COR-L47 (cell line): ENCODE measurements at regions not wholly inside any gene's neighbourhood (a gene's known extent, or its start where the extent isn't known, plus 50 kb on each side); places are given as distances from the start of the nearest gene placed in this dataset.
A peak's percentile ranks its signal among the peaks of the same experiment; 100 is the strongest.
"Not testable (repeated sequence)": the region's sequence is repeated elsewhere in the genome, so short reads cannot be mapped to it uniquely, and the experiment has no call there.

Experiments used
- DNase-seq: peaks from one replicate; lab custom pipeline; 2025; lab: John Stamatoyannopoulos, UW

DNA sequence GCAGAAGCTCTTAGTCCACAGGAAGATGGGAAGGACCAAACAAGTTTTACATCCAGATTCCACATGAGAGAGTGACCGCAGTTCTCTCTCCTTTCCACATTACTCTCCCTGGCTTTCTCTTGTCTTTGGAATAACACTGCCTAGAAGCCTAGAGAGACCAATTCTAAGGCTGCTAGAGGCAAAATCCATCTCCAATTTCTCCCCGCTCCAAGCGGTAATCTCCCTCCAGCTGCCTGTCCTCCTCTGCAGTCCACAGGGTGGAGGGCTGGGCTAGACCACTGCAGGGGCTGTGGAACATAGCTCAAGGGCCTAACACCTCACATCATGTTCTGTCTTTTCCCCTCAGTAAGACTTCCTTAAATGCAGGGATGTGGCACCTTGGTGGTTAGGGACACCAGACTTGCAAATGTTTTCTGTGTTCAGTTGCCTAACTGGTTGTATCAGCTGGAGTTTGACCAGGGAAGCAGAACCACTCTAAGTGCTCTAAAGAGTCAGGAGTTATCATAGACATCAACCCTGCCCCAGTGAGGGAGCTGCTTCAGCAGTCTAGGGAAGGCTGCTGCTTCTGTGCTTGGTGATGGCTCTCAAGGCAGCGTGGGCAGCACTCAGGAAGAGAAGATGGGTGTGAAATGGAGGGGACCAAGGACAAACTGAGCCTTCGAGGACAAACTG, 423.1 kb downstream of the BCOR start:
- DNase-seq: no peak

DNA sequence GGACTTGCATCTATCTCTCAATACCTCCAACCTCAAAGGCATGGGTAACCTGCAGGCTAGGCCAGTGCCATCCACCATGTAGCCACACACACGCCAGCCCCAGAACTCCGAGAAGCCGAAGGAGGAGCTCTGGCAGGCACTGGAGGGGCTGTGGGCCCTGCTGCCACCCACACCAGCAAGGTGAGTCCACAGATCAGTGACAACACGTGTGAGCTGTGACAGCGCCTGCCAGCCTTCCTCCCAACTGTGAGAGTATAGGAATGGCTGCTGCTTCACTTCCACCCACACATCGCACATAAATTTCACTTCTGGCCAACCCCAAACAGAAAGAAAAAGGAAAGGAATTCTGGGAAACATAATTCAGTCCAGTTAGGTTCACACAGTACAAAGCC, 422.6 kb downstream of the BCOR start:
- DNase-seq: no peak

DNA sequence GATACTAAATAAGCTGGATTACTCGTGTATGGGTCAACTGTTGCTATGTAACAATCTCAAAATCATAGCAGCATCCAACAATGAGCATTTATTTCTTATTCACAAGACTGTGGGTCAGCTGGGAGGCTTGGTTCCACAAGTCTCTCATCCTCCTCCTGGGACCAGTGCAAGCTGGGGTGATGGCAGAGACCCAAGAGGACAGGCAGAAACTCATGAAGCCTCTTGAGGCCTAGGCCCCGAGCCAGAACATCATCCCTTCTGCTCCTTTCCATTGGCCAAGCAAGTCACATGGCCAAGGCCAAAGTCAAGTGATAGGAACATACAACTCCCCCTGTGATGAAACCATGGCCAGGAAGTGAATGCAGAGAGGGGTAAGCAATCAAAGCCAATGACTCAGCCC, 422.1 kb downstream of the BCOR start:
- DNase-seq: no peak

- no peak for DNase-seq
These were observed 421.3 kb downstream of the BCOR start for GRCh38 chrX:39676434-39676833.

- DNase-seq: no peak
These were observed 420.2 kb downstream of the BCOR start for GRCh38 chrX:39677585-39677977.

DNA sequence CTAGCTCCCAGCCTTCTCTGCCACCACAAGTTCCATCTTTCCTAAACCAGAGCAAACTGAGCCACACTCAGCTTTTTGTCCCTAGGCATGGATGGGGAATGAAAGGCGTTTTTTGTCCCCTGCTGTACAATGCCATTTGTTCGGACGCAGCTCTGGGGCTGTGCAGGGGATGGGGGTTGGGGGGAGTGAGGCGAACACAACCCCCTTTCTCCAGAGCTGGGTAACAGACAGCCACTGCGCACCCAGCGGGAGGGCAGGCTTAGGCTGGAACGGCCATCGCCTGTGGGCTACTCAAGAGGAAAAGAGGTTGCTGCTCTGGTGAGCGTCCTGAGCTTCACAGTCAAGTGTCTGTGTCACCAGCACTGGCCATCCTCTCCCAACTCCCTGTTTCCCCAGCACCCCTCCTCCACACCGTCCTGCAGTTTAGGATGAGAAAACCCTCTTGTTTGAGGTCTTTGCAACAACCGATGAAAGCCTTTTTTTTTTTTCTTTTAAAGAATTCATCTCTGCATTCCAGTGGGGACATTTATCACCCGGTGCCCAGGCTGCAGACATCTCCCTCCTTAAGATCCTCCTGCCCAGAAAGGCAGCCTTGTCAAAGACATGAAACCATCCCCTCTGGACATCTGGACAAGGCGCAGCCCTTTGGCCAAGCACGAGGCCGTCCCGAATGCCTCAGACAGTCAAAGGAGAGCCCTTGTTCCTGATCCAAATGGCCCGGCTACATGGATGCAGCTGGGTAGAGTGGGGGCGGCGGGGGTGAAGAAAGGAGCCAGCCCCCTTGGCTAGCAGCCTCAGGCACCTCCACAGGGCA, 419.6 kb downstream of the BCOR start:
- DNase-seq: no peak

GRCh38 chrX:39678914-39679313, 418.8 kb downstream of the BCOR start:
- DNase-seq: no peak

GRCh38 chrX:39679497-39680157, 418.1 kb downstream of the BCOR start:
- no peak for DNase-seq

- no peak for DNase-seq
These were observed 415.9 kb downstream of the BCOR start for GRCh38 chrX:39681885-39682284.

DNA sequence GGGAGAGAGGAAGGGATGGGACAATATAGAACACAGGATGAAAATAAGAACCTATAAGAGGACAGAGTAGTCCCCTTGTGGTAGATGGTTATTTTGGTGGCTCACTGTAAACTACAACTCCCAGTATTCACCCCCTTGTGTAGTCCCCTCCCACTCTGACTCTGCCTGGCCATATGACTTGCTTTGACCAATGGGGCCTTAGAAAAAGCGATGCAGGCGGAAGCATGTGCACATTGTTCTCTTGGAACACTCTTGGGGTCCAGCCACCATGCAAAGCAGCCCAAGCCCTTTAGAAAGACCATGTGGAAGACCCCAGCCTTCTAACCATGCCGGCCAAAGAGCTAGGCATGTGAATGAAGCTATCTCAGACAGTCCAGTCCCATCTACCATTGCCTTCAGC, 415.0 kb downstream of the BCOR start:
- no peak for DNase-seq

DNA sequence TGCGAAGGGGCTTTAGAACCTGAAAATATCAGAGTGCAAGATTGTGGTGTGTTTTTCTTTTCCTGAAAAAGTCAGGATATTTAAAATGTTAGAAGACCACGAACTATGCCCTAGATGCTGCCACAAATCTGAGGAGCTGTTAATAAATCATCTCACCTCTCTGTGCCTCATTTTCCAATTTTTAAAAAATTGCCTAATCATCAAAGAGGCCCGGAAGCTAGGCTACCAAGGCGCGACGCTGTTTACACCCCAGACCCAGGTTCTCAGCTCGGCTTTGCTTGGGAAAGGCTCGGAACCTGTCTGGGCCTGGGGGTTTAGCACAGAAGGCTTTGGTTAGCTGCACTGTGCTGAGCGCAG, 409.6 kb downstream of the BCOR start:
- DNase-seq: no peak

DNA sequence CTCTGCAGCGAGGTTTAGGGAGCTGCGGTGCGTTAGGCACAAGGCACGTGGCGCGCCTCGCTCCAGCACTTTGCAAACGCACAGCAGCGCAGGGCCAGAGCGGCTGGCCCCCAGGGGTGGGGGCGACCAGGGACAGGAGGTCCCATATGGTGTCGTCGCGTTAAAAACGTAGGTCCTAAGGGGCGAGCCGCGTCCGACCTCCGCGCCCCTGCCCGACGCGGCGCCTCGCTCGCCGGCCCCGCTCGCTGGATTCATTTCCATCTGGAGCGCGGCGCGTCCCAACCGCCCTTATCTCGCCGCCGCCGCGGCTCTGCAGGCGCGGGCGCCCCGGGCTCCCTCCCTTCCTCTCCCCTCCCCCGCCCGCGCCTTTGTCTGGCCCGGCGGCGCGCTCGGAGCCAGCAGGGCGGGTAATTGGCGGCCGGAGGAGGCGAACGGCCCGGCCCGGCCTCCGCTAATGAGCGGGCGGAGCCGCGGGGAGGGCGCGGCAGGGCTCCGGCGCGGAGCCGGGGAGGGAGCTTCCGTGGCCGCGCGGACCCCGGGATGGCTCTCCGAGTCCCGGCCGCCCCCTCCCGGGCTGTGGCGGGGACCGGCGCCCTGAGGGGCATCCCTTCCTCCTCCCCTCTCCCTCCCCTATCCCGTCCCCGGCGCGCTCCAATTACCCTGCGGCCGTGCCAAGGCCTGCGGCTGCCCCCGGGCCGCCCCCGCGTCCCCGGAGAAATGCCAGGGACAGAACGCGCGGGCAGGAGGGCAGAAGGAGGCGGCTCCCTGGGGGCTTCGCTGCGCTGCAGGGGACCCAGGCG, 409.0 kb downstream of the BCOR start:
- DNase-seq: peak; percentile 31

DNA sequence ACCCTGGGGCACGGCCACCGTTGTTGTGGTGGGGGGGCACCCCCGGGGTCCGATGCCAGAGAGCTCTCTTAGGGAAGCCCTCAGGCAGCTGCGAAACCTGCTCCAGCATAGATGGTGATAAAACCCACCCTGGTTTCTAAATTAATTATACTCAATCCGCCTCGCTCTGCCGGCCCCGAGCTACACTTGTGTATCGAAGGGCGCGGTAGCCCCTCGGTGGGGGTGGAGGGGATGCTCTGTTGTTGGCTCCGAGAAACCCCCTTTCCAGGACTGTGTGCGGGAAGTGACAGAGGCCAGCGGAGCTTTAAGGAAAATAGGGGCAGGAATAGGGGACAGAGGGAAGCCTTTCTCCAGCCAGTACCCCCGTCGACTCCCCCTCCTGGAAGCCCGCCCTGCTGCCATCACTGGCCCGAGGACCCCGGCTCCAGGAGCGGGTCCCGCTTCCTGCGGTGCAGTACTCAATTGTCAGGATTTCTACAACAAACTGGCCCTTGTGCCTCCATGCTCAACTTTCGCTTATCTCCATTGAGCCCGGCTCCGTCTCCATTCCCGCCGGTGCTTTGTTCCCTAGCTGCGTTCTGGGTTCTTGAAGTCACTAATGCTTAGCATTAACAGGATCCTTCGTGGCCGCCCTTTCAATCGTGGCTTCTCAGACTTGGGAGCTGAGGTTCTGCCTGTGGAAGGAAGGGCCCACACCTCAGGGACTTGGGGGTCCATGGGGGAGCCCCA, 408.2 kb downstream of the BCOR start:
- no peak for DNase-seq

- no peak for DNase-seq
These were observed 407.0 kb downstream of the BCOR start for GRCh38 chrX:39690541-39691415.

DNA sequence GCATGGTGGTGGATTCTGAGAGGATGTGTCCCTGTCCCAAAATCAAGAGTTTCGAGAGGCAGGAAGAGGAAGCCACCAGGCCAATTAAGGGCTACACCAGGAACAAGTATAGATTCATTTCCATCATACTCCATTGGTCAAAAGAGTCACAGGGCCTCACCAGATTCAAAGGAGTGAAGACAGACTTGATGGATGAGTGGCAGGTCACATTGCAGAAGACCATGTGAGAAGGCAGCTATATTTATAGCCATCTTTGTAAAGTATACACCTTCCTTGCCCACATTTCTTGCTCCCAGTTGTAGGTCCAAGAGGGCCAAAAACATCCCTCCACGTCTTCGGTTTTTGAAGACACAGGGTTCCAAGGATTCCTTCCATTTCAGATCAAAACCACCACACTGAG, 406.0 kb downstream of the BCOR start:
- no peak for DNase-seq

GRCh38 chrX:39692796-39693195, 405.0 kb downstream of the BCOR start:
- no peak for DNase-seq

DNA sequence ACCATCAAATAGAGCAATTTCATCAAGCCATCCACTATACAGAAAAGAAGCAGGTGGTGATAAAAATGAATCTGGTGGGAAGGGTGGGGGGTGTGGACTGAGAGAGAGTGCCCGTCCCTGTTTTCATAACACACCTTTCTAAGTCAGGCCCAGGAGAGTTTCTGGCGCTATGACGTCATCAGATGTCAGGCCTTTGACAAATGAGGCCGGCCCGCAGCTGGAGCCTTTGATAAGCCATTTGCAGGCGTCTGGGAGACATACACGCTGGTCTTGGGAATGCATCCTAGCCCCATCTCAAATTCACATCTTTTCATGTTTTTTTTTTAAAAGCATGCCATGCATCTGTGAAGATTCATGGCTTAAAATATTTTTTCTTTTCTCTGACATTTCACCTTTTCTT, 404.5 kb downstream of the BCOR start:
- no peak for DNase-seq

DNA sequence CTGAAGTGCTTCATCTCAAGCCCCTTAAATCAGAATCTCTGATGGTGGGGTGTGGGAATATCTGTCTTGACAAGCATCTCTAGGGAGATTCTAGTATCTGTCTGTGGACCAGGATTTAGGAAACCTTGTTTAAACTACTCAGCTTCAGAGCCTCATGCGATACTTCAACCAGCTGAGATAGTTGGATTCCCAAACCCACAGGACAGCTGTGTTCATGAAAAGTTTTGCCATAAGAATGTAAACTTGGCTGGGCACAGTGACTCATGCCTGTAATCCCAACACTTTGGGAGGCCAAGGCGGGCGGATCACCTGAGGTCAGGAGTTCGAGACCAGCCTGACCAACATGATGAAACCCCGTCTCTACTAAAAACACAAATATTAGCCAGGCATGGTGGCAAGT, 395.1 kb downstream of the BCOR start:
- DNase-seq: not testable (repeated sequence)

DNA sequence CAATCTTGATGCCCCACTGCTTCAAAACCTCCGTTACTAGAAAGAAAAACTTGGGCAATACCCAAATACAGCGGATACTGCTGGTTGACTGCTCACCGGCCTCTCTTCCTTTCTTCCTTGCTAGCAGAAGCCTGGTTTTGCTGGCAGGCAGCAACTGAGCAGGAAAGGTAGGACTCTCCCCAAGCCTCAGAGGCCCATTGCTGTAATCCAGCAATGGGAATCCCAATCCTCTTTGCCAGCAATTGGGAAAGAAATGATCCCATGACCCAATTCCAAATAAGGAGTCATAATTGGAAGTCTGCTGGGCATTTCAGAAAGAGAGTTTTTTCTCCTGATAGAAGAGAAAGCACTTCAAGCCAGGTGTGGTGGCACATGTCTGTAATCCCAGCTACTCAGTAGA, 394.5 kb downstream of the BCOR start:
- no peak for DNase-seq

DNA sequence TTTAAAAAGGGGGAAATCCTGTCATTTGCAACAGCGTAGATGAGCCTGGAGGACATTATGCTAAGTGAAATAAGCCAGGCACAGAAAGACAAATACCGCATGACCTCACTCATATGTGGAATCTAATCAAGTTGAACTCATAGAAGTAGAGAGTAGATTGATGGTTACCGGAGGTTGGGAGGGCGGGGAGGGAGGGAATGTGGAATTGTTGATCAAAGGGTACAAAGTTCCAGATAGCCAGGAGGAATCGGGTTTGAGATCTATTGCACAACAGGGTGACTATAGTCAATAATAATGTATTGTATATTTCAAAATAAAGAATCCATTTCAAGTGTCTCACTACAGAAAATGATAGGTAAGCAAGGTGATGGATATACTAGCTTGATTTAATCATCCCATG, 393.2 kb downstream of the BCOR start:
- DNase-seq: no peak

GRCh38 chrX:39705290-39705689, 392.5 kb downstream of the BCOR start:
- no peak for DNase-seq
